Stomach (tissue), 8 donors: ENCODE measurements at regions not wholly inside any gene's neighbourhood (a gene's known extent, or its start where the extent isn't known, plus 50 kb on each side); places are given as distances from the start of the nearest gene placed in this dataset.
"Not testable (repeated sequence)": the region's sequence is repeated elsewhere in the genome, so short reads cannot be mapped to it uniquely, and the experiment has no call there.

Source experiments
- DNase-seq, 2 donors: peaks; one replicate each; pipeline versions ENCODE4 v3.0.0 to v3.0.0-alpha.2; 2013 to 2019
- H3K27ac ChIP-seq, 5 donors: fragments of 200-600 bp in 4 of 5; sonication (generic) in 4 of 5; one replicate each; pipeline ENCODE4 v1.5.1; 2013 to 2019; ENCODE audit warnings: mild to moderate bottlenecking in 1 of 5, moderate library complexity in 1 of 5
- H3K27me3 ChIP-seq, 3 donors: fragments of 200-600 bp; sonication (generic); one replicate each; pipeline ENCODE4 v1.5.1; 2017 to 2019; ENCODE audit warnings: mixed run types in 1 of 3
- H3K36me3 ChIP-seq, 4 donors: fragments of 200-600 bp; sonication (generic); 1 replicate in 3 of 4; 2 replicates in 1 of 4; pipeline ENCODE4 v1.5.1; 2016 to 2019
- H3K4me1 ChIP-seq, 4 donors: fragments of 200-600 bp; sonication (generic); one replicate each; pipeline ENCODE4 v1.5.1; 2016 to 2019
- H3K4me3 ChIP-seq, 4 donors: fragments of 200-600 bp; sonication (generic) in 3 of 4; one replicate each; pipeline ENCODE4 v1.5.1; 2016 to 2019; ENCODE audit warnings: mild to moderate bottlenecking in 1 of 4
- H3K9me3 ChIP-seq, 4 donors: fragments of 200-600 bp; sonication (generic); one replicate each; pipeline ENCODE4 v1.5.1; 2016 to 2019
- CTCF ChIP-seq, 7 experiments: fragments of 450-650 bp in 4 of 7; fragments of 200-600 bp in 3 of 7; sonication (generic) in 3 of 7; IDR thresholded peaks; one replicate each; pipeline ENCODE4 v1.5.1; 2016 to 2019; ENCODE audit warnings: antibody characterized with exemption in 7 of 7, control low read depth in 2 of 7, mild to moderate bottlenecking in 1 of 7
- EP300 ChIP-seq: sonication (generic); formaldehyde crosslinking; IDR thresholded peaks from one replicate; pipeline ENCODE4 v1.6.1; 2017; ENCODE audit warnings: antibody characterized with exemption
- POLR2A ChIP-seq, 4 donors: fragments of 450-650 bp; IDR thresholded peaks; one replicate each; pipeline ENCODE4 v1.6.1; 2016; ENCODE audit warnings: antibody characterized with exemption in 4 of 4, control low read depth in 2 of 4, mild to moderate bottlenecking in 1 of 4, moderate library complexity in 1 of 4
- POLR2AphosphoS5 ChIP-seq, 3 donors: sonication (generic); formaldehyde crosslinking; IDR thresholded peaks; one replicate each; pipeline ENCODE4 v1.6.1; 2016; ENCODE audit warnings: antibody characterized with exemption in 3 of 3
- WGBS, 5 donors: extraction: QIAGEN DNeasy Blood & Tissue Kit in 3 of 5; methylation state at CpG; one replicate each; pipeline versions ENCODE4 v1.1.5 to v1.1.7; 2013 to 2018; 5-methylcytosine and 5-hydroxymethylcytosine counted together
- intact Hi-C: fragments of 100-400 bp; cut with DNase I; formaldehyde crosslinking; loops from one replicate; pipeline ENCODE4 v1.15.1; 2023; ENCODE audit warnings: low total_unique reads
- donor health status: healthy with polysubstance abuse.
- donor health status: Bipolar disorder and iron deficiency.
- donor health status: healthy.

- DNase-seq = no peak
- peaks cover 0 to 35% (median 16%) of the 10 kb centered on the region in 4 donors for H3K9me3 ChIP-seq
- 75 to 88% (median 79%) methylated on average over 18 of the region's 18 CpGs for WGBS, 5 donors
Measured at GRCh38 chr20:29313481-29313880, 1944.0 kb upstream of the DEFB115 start.

GRCh38 chr20:29314294-29314693 lies 1943.2 kb upstream of the DEFB115 start:
- no peak overlapping the region for H3K4me3 ChIP-seq
- no peaks in the 10 kb centered on the region for H3K36me3 ChIP-seq
- no peaks in the 10 kb centered on the region for H3K4me1 ChIP-seq
- WGBS, 5 donors = 83 to 89% (median 87%) methylated on average over 6 of the region's 6 CpGs
- TF ChIP-seq POLR2A (IDR thresholded peaks at IDR 0.05) (no peak), EP300 (no peak)
- intact Hi-C loops = no loop called here
- H3K9me3 ChIP-seq = peaks cover 0 to 43% (median 23%) of the 10 kb centered on the region in 4 donors
- no peak for DNase-seq
- H3K27ac ChIP-seq = no peak overlapping the region
- peaks cover 0 to 12% (median 0%) of the 10 kb centered on the region in 3 donors for H3K27me3 ChIP-seq

More at GRCh38 chr20:29313481-29313880, 1944.0 kb upstream of the DEFB115 start:
- H3K27me3 ChIP-seq = peaks cover 0 to 4% (median 0%) of the 10 kb centered on the region in 3 donors
- no peak overlapping the region for H3K27ac ChIP-seq
- TF ChIP-seq POLR2A (IDR thresholded peaks at IDR 0.05) (no peak), CTCF (IDR thresholded peaks at IDR 0.05) (no peak), POLR2AphosphoS5 (IDR thresholded peaks at IDR 0.05) (no peak), EP300 (no peak)
- H3K4me1 ChIP-seq = no peaks in the 10 kb centered on the region
- intact Hi-C loops = no loop called here
- no peaks in the 10 kb centered on the region for H3K36me3 ChIP-seq
- no peak overlapping the region for H3K4me3 ChIP-seq

- 50 to 76% (median 62%) methylated on average over 35 to 37 of the region's 37 CpGs for WGBS, 5 donors
- DNase-seq = no peak
- TF ChIP-seq POLR2AphosphoS5 (IDR thresholded peaks at IDR 0.05) (no peak), CTCF (IDR thresholded peaks at IDR 0.05) (no peak), POLR2A (IDR thresholded peaks at IDR 0.05) (no peak), EP300 (no peak)
- intact Hi-C loops = no loop called here
- Histone ChIP-seq H3K4me1 (peaks cover 0 to 6% (median 0%) of the 10 kb centered on the region in 4 donors), H3K27me3 (peaks cover 0 to 55% (median 0%) of the 10 kb centered on the region in 3 donors), H3K36me3 (no peaks in the 10 kb centered on the region), H3K9me3 (peaks cover 0 to 32% (median 14%) of the 10 kb centered on the region in 4 donors), H3K4me3 (no peak overlapping the region), H3K27ac (no peak overlapping the region)
Measured at GRCh38 chr20:29318871-29319461, 1938.5 kb upstream of the DEFB115 start.

- peaks cover 0 to 30% (median 14%) of the 10 kb centered on the region in 4 donors for H3K9me3 ChIP-seq
- H3K4me3 ChIP-seq = peak overlapping the region in 1 of 4 donors; percentile 3
- peaks cover 0 to 6% (median 0%) of the 10 kb centered on the region in 4 donors for H3K4me1 ChIP-seq
- intact Hi-C loops = no loop called here
- DNase-seq = no peak
- H3K27me3 ChIP-seq = peaks cover 0 to 63% (median 0%) of the 10 kb centered on the region in 3 donors
- H3K27ac ChIP-seq = no peak overlapping the region
- H3K36me3 ChIP-seq = no peaks in the 10 kb centered on the region
- no peak for TF ChIP-seq EP300
- no peak for TF ChIP-seq POLR2A (IDR thresholded peaks at IDR 0.05)
- no peak for TF ChIP-seq POLR2AphosphoS5 (IDR thresholded peaks at IDR 0.05)
- 32 to 61% (median 42%) methylated on average over 17 to 23 of the region's 23 CpGs for WGBS, 5 donors
Measured at GRCh38 chr20:29319725-29320124, 1937.7 kb upstream of the DEFB115 start.

GRCh38 chr20:29320216-29320949 lies 1937.1 kb upstream of the DEFB115 start:
- Histone ChIP-seq H3K27me3 (peaks cover 0 to 69% (median 0%) of the 10 kb centered on the region in 3 donors), H3K4me1 (peaks cover 0 to 12% (median 0%) of the 10 kb centered on the region in 4 donors), H3K9me3 (peaks cover 0 to 30% (median 16%) of the 10 kb centered on the region in 4 donors), H3K4me3 (peak overlapping the region in 2 of 4 donors; percentile 5 to 22)
- intact Hi-C loops, DNase-seq, H3K36me3 ChIP-seq, H3K27ac ChIP-seq: not testable (repeated sequence)
- WGBS, 5 donors = 26 to 58% (median 38%) methylated on average over 30 to 35 of the region's 35 CpGs

- Histone ChIP-seq H3K27me3 (peaks cover 0 to 91% (median 0%) of the 10 kb centered on the region in 3 donors), H3K9me3 (peaks cover 0 to 34% (median 13%) of the 10 kb centered on the region in 4 donors), H3K4me1 (peaks cover 0 to 19% (median 0%) of the 10 kb centered on the region in 4 donors)
- 51 to 83% (median 75%) methylated on average over 37 of the region's 37 CpGs for WGBS, 5 donors
- intact Hi-C loops, H3K4me3 ChIP-seq, DNase-seq, H3K27ac ChIP-seq, H3K36me3 ChIP-seq: not testable (repeated sequence)
Measured at GRCh38 chr20:29323631-29324515, 1933.6 kb upstream of the DEFB115 start.

GRCh38 chr20:29324516-29325303 lies 1932.8 kb upstream of the DEFB115 start:
- intact Hi-C loops, DNase-seq, H3K36me3 ChIP-seq, H3K27ac ChIP-seq, H3K4me3 ChIP-seq: not testable (repeated sequence)
- 56 to 79% (median 73%) methylated on average over 27 to 34 of the region's 34 CpGs for WGBS, 5 donors
- peaks cover 0 to 82% (median 0%) of the 10 kb centered on the region in 3 donors for H3K27me3 ChIP-seq
- peaks cover 0 to 19% (median 0%) of the 10 kb centered on the region in 4 donors for H3K4me1 ChIP-seq
- peaks cover 0 to 26% (median 8%) of the 10 kb centered on the region in 4 donors for H3K9me3 ChIP-seq
